Lung (tissue), 11 donors: ENCODE measurements at regions not wholly inside any gene's neighbourhood (a gene's known extent, or its start where the extent isn't known, plus 50 kb on each side); places are given as distances from the start of the nearest gene placed in this dataset.

Experiments used
- ATAC-seq: fragments of 200-7000 bp; cut with Tn5 transposase; one replicate; pipeline ENCODE4 v1.9.1; 2020; ENCODE audit warnings: moderate number of reproducible peaks; ENCODE audit not compliant: insufficient read depth, low FRiP score
- DNase-seq, 3 donors: peaks; one replicate each; pipeline ENCODE4 v3.0.0-alpha.2; 2013 to 2017
- H3K27ac ChIP-seq, 2 donors: one replicate each; pipeline ENCODE4 v1.5.1; 2013; ENCODE audit warnings: mild to moderate bottlenecking in 2 of 2, moderate library complexity in 2 of 2, control low read depth in 1 of 2, inconsistent platforms in 1 of 2, low read depth in 1 of 2, low read length in 1 of 2
- H3K27me3 ChIP-seq, 3 donors: one replicate each; pipeline ENCODE4 v1.5.1; 2013; ENCODE audit warnings: low read length in 2 of 3; ENCODE audit not compliant: control insufficient read depth in 3 of 3, insufficient read depth in 3 of 3
- H3K36me3 ChIP-seq, 4 donors: one replicate each; pipeline ENCODE4 v1.5.1; 2013; ENCODE audit warnings: low read length in 4 of 4, mild to moderate bottlenecking in 1 of 4, moderate library complexity in 1 of 4; ENCODE audit not compliant: control insufficient read depth in 4 of 4, insufficient read depth in 4 of 4
- H3K4me1 ChIP-seq, 5 donors: one replicate each; pipeline ENCODE4 v1.5.1; 2013; ENCODE audit warnings: low read length in 5 of 5, mild to moderate bottlenecking in 2 of 5, moderate library complexity in 1 of 5; ENCODE audit not compliant: control insufficient read depth in 5 of 5, insufficient read depth in 5 of 5
- H3K4me3 ChIP-seq: one replicate; pipeline ENCODE4 v1.5.1; 2013; ENCODE audit warnings: mild to moderate bottlenecking, control low read depth, moderate library complexity
- H3K9ac ChIP-seq, 2 donors: one replicate each; pipeline ENCODE4 v1.5.1; 2013; ENCODE audit warnings: low read length in 2 of 2, control low read depth in 1 of 2; ENCODE audit not compliant: insufficient read depth in 1 of 2
- H3K9me3 ChIP-seq, 4 donors: one replicate each; pipeline ENCODE4 v1.5.1; 2013; ENCODE audit warnings: low read length in 3 of 4, mild to moderate bottlenecking in 1 of 4, moderate library complexity in 1 of 4; ENCODE audit not compliant: control insufficient read depth in 4 of 4, insufficient read depth in 3 of 4
- CTCF ChIP-seq: IDR thresholded peaks from 2 replicates; pipeline ENCODE4 v1.5.1; 2012; ENCODE audit warnings: mild to moderate bottlenecking; ENCODE audit errors: control extremely low read depth, extremely low read depth
- WGBS, 2 donors: extraction: QIAGEN DNeasy Blood & Tissue Kit; methylation state at CpG; one replicate each; pipeline ENCODE4 v1.1.7; 2013; 5-methylcytosine and 5-hydroxymethylcytosine counted together
- donor health status: control.
- donor health status: control.
- donor health status: Bipolar disorder and iron deficiency.
- donor health status: healthy.
- donor health status: DM: yes; HTN: yes; CAD: no.

GRCh38 chr16:55380485-55380884 is 56.5 kb downstream of the IRX6 start:
- no peak for TF ChIP-seq CTCF
- ATAC-seq = no peak
- no peak overlapping the region for H3K27ac ChIP-seq
- H3K4me3 ChIP-seq = no peak overlapping the region
- no peak for DNase-seq
- H3K27me3 ChIP-seq = peaks cover 0 to 5% (median 0%) of the 10 kb centered on the region in 3 donors
- H3K9me3 ChIP-seq = no peaks in the 10 kb centered on the region
- H3K36me3 ChIP-seq = no peaks in the 10 kb centered on the region
- peaks cover 0 to 10% (median 0%) of the 10 kb centered on the region in 5 donors for H3K4me1 ChIP-seq
- 84% methylated on average over 7 of the region's 7 CpGs for WGBS, 2 donors
- no peak overlapping the region for H3K9ac ChIP-seq

DNA sequence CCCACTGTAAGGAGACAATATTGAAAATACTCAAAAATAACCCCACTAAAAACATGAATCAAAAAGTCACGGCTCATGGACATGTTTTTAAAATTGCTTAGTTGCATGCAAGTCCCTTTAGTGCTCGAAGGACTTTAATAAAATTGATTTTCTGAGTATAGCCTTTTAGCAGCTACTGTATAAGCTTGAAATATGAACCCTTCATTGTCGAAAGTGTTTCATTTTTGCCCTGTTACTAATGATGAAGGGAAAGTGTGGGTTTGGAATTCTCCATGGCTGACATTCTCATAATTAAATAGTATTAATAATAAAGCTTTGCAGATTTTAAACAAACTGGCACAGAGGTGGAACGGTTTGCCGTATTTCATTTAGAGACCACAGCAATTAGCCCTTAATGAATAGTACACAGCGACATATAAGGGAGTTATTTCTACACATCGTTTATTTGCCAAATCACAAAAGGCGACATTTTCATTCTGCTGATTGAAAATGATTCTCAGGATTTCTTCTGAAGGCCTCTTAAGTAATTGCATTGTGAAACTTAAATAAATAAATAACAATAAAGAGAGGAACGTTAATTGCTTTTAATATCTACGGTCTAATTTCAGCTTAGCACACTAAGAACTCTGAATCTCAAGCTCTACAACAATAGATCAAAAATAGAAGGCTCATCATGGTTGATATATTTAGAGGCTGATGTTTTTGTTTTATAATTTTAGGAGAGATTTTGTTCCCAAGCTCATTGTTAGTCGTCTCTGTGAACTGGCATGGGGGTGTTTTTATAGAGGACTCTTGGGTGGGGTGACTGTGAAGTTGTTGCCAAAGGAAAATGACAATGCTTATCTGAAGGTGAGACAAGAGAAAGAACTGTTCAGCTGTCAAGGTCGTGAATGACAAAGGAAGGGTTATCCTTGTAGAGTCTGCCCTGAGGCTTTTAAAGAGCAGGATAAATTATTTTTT is 60.6 kb downstream of the IRX6 start:
- DNase-seq (no peak), ATAC-seq (no peak)
- Histone ChIP-seq H3K27me3 (peaks cover 0 to 3% (median 3%) of the 10 kb centered on the region in 3 donors), H3K4me1 (peaks cover 0 to 13% (median 0%) of the 10 kb centered on the region in 5 donors), H3K9ac (no peak overlapping the region), H3K27ac (peak overlapping the region in 1 of 2 donors; percentile 87), H3K9me3 (no peaks in the 10 kb centered on the region), H3K36me3 (no peaks in the 10 kb centered on the region), H3K4me3 (no peak overlapping the region)
- WGBS, 2 donors = 84 to 88% methylated on average over 12 of the region's 12 CpGs
- no peak for TF ChIP-seq CTCF

DNA sequence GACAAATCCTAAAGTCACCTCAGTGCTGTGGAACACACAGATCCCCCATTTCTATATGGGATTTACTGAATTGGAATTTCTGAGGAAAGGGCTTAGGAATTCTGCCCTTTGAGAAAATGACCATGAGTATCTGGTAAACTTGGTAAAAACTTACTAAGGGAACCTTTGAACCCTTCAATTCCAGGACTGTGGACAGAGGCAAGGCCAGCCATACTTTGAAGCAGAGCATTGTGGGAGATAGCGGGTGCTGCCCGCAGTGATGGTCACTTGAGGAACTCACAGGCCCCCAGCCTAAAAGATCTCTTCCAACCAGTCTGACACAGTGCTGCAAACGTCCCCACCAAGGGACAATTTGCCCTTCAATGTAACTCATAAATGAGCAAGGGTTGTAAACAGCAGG is 61.4 kb downstream of the IRX6 start:
- TF ChIP-seq CTCF = no peak
- no peak for ATAC-seq
- H3K4me1 ChIP-seq = peaks cover 0 to 17% (median 0%) of the 10 kb centered on the region in 5 donors
- H3K36me3 ChIP-seq = no peaks in the 10 kb centered on the region
- H3K9me3 ChIP-seq = no peaks in the 10 kb centered on the region
- peaks cover 0 to 3% (median 3%) of the 10 kb centered on the region in 3 donors for H3K27me3 ChIP-seq
- no peak for DNase-seq
- 81 to 85% methylated on average over 3 of the region's 3 CpGs for WGBS, 2 donors
- no peak overlapping the region for H3K9ac ChIP-seq
- H3K27ac ChIP-seq = peak overlapping the region in 1 of 2 donors; percentile 87
- H3K4me3 ChIP-seq = no peak overlapping the region
